CD4-positive, alpha-beta T cell treated with Interleukin-15 for 1 hour (primary cell): ENCODE measurements at regions not wholly inside any gene's neighbourhood (a gene's known extent, or its start where the extent isn't known, plus 50 kb on each side); places are given as distances from the start of the nearest gene placed in this dataset.
"Not testable (repeated sequence)": the region's sequence is repeated elsewhere in the genome, so short reads cannot be mapped to it uniquely, and the experiment has no call there.

Source experiments
- DNase-seq: peaks from one replicate; pipeline ENCODE4 v3.0.0-alpha.2; 2020

DNA sequence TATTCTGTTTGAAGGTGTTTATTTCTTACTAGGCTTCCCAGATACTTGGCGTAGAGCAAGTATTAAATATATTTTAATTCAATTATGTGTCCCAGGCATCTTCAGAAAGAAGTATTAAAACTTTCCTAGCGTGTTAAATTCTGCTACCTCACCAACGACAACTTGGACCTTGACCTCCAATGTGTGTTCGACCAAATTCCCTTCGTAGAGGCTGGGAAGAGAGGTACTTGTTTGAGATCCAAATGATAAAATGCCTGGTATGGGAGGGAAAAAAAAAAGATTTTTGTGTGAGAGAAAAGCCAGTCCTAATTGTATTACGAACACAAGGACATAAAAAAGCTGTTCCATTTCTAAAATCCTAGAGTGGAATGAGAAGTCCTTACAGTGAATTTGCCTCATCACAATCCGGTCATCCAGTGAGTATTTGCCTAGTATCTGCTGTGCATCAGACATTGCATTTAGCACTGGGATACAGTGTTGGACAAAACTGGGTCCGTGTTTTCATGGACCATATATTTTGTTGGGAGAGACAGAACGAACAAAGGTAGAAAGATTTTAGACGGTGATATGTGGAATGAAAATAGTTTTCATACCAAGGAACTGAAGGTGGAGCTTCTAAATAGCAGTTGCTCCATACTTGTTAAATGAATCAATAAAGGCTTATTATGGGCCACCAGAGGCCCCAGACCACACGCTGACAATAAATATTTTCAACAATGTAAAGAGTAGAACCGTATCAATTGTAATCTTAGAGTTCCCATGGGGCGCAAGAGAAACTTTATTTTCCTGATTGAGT lies 103.1 kb downstream of the KIF4B start:
- DNase-seq: no peak

DNA sequence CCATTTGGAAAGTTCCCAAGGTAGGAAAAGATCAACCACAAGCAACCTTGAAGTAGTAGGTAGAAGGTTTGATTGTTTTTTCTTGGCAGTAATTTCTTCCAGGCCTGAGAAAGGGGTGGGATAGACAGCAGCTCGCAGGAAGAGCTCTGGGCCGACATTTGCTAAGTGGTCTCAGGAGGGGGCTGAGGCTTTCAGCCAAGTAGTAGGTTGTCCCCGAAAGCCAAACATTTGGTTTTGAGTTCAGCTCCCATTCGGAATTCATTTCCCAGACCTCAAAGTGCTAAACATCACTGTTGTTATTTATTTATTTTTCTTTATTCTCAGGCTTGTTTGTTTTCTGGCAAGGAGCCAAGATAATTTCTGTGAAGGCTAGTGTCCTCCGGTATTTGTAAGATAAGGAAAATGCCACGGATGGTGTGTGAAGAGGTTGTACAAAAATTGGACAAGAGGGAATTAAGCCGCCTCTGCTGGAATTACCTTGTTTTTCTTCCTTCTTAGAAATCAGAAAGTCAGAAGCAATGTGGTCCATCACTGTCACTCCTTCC lies 112.1 kb downstream of the KIF4B start:
- DNase-seq: no peak

DNA sequence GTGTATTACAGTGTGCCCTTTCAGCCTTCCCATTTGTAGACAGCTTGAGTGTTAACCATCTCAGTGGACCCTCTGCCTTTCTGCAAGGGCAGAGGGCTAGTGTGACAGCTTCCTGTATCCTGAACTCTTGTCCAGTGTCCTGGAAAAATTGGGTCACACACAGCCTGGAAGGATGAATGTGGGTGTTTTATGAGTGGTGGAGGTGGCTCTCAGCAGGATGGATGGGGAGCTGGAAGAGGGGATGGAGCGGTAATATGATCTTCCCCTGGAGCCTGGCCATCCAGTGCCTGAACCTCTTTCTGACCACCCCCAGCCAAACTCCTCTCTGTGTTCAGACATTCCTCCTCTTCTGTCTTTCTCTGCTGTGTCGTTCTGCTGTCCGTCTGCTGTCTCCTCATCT lies 113.0 kb downstream of the KIF4B start:
- DNase-seq: no peak

GRCh38 chr5:155127552-155127951 lies 114.0 kb downstream of the KIF4B start:
- no peak for DNase-seq

DNA sequence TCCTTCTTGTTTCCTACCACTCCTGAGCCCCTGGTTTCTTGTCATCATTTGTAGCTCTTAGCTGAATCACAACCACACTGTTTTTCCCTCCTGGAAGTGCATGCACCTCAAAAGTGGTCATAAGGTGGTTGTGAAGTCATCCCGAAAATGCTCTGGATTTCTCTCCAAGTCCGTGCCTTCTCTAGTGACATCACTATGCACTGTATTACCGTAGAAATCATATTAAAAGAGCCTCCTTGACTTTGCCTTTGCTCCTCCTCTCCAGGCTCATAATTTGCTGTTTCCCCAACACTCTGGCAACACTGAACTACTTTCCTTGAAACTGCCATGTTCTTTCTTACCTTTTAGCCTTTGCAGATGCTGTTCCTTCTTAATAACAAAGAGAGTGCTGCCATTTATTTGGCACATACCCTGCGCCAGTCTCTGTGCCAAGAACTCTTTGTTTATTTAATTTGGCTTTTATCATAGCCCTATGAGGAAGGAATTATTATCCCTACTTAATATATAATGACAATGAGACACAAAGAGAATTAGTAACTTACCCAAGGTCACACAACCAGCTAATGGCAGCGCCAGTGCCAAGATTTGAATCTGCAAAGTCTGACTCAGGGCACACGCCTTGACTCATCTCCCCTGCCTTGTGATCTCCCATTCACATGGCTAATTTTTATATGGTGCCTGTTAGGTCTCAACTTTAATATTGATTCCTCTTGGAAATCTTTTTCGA lies 115.4 kb downstream of the KIF4B start:
- DNase-seq: no peak

DNA sequence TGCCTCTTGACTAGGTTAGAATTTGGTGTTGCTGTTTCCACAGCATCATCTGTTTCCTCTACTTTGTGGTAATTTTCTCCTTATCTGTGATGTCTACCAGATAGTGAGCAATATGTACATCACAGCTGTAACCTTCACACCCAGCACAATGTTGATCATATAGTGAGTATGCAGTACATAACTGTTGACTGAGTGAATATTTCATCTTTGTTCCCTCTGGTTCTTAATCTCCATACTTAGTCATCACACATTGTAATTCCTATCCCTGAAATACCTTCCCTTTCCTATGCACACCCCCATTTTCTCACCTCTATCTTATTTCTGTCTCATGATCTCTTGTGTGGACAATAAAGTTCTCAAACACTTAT lies 115.9 kb downstream of the KIF4B start:
- DNase-seq: no peak

GRCh38 chr5:155134130-155134529 lies 120.6 kb downstream of the KIF4B start:
- no peak for DNase-seq

GRCh38 chr5:155136216-155136850 lies 122.8 kb downstream of the KIF4B start:
- no peak for DNase-seq

DNA sequence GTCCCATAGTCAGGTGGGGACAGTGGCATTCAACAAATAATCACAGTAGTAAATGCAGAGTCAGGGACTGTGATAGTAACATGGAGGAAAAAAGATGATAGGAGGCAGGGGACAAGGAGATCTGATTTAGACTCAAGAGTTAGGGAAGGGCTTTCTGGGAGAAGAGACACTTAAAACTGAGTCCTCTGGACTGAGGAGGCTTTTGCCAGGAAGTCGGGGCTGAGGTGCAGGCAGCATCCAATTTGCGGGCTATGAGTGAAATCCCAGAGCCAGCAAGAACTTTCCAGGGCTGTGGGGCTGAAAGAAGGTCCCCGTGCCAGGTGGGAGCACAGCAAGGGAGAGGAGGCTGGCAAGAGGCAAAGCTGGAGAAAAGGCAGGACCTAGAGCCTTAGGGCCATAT lies 124.1 kb downstream of the KIF4B start:
- DNase-seq: no peak

GRCh38 chr5:155140646-155141045 lies 127.1 kb downstream of the KIF4B start:
- DNase-seq: no peak

DNA sequence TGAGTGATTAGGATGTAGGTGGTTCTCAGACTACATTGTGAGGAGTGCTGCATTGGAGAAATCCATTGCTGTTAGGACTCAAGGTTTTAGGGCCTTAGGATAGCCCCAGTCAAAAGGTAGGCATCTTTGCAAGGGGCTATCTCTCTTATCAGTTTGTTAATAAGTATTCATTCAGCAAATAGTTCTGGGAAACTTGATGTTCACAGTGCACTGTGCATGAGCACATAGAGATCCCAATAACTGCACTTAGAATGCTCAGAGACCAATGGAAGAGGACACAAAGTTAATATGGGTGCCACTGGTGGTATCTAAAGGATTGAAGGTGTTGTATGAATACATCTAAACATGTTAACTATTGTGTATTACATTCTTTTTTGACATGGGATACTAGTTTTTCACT lies 131.4 kb downstream of the KIF4B start:
- DNase-seq: no peak

GRCh38 chr5:155147222-155147621 lies 133.7 kb downstream of the KIF4B start:
- no peak for DNase-seq

- DNase-seq: no peak
These were observed 135.1 kb downstream of the KIF4B start for GRCh38 chr5:155148694-155149093.

GRCh38 chr5:155150012-155150411 lies 136.5 kb downstream of the KIF4B start:
- no peak for DNase-seq

DNA sequence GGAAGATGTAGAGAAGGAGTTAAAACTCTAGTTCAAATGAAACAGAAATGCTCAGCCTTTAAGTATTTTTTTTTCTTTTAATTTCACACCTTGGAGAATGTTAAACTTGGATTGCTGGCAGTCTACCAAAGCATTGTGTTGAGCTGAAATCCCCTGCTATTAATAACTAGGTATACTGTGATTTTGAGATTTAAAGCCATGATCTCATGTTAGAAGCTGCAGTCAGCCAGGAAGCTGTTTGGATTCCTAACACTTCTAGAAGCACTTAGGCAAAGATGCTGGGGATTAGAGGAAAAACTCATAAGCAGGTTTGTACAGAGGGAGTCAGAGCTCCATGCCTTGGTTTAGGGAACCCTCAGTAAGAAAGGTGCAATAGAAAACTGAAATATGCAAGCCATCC lies 141.4 kb downstream of the KIF4B start:
- DNase-seq: no peak

DNA sequence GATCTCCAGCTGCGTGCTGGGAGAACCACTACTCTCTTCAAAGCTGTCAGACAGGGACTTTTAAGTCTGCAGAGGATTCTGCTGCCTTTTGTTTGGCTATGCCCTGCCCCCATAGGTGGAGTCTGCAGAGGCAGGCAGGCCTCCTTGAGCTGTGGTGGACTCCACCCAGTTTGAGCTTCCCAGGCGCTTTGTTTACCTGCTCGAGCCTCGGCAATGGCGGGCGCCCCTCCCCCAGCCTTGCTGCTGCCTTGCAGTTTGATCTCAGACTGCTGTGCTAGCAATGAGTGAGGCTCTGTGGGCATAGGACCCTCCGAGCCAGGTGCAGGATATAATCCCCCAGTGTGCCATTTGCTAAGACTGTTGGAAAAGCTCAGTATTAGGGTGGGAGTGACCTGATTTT lies 149.5 kb downstream of the KIF4B start:
- not testable (repeated sequence) for DNase-seq

GRCh38 chr5:155167736-155168135 lies 154.2 kb downstream of the KIF4B start:
- DNase-seq: no peak

DNA sequence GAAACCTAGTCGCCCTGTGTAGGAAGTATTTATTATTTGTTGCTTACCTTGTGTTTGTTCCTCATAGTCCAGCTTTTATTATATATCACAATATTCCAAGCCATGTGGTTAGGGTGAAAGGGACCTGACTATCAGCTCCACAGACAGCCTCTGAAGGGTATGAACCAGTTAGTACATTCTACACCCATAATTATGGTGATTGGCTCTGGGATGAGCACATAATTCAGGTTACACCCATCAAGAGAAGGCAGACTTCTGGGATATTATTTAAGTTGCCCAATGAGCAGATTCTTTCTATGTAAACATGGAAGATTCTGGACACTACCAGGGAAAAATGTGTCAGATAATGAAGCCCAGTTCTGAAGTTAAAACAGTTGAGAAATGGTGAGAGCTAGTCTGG lies 168.0 kb downstream of the KIF4B start:
- no peak for DNase-seq

- no peak for DNase-seq
These were observed 175.9 kb downstream of the KIF4B start for GRCh38 chr5:155189476-155189875.

- no peak for DNase-seq
These were observed 176.4 kb downstream of the KIF4B start for GRCh38 chr5:155189981-155190380.

- DNase-seq: no peak
These were observed 179.5 kb downstream of the KIF4B start for GRCh38 chr5:155193029-155193428.

GRCh38 chr5:155193483-155194107 lies 180.0 kb downstream of the KIF4B start:
- DNase-seq: no peak

DNA sequence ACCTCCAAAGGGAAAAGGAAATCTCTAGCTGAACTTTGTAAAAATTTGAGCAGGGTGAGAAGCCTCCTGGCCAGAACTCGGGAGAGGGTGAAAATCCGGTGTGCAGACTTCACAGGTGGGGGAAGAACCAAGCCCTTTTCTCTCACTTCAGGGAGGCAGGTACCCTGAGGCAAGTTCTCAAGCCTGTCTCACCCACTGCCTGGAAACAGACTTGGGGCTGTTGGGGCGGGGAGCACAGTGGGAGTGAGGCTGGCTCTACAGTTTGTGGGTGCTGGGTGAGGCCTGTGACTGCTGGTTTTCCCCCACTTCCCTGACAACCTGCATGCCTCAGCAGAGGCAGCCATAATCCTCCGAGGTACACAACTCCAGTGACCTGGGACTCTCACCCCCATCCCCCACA lies 187.1 kb downstream of the KIF4B start:
- DNase-seq: no peak
